ENCODE measurements at regions not wholly inside any gene's neighbourhood (a gene's known extent, or its start where the extent isn't known, plus 50 kb on each side); places are given as distances from the start of the nearest gene placed in this dataset.

DNA sequence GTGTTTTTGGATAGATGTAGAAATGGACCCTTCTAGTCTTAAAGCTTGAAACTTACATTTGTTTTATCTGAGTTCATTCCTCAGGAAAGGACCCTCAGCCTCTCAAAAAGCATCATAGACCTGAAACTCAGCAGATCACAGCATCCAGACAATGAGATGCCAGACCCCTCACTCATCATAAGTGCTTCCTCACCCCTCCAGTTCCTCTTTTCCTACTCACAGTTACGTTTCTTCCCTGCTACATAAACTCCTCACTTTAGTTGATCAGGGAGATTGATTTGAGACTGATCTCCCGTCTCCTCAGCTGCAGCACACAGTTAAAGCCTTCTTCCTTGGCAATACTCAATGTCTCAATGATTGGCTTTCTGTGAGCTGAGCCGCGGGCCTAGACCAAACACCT, 282.0 kb downstream of the FAM72C start (continued):
- TF ChIP-seq BCL11A (IDR thresholded peaks at IDR 0.05; ENCODE audit: low read depth in 2 of 2, low read length in 2 of 2), result no peak

DNA sequence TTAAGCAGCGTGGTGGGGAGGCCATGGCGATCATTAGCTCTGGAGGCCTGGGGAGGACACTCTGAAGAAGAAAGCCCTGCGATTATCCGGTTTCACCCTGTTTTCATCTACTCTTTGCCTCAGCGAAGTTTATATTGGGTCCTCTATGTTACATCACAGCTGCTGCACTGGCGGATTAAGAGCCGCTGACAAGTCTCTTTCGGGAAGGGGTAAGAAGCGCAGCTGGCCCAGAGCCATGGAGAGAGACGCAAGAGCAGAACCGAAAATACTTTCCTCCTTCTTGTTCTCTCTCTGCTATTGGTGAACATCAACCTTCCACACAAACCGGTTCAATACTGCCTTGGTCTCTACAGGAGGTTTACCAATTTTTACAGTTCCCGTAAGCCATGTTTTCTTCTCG, 291.5 kb downstream of the FAM72C start:
- POLR2A ChIA-PET (ENCODE audit: partially characterized antibody), result no interaction called here
- CTCF ChIA-PET (ENCODE audit: partially characterized antibody), result no interaction called here
- no peaks in the 10 kb centered on the region for H3K79me2 ChIP-seq (ENCODE audit: control insufficient read depth in 1 of 2, insufficient read depth in 2 of 2, low read length in 2 of 2)
- TF ChIP-seq SRF (IDR thresholded peaks at IDR 0.05; ENCODE audit: low read depth, low read length) (no peak), TAF7 (optimal IDR thresholded peaks at IDR 0.05; ENCODE audit: borderline replicate concordance, low read depth, low read length) (no peak), RFX5 (IDR thresholded peaks at IDR 0.05; ENCODE audit: borderline replicate concordance, low read depth, low read length) (no peak), BRCA1 (IDR thresholded peaks at IDR 0.05; ENCODE audit: low read depth, low read length) (no peak), KDM1A (IDR thresholded peaks at IDR 0.05; ENCODE audit: borderline replicate concordance, low read length) (no peak), SP4 (IDR thresholded peaks at IDR 0.05; ENCODE audit: low read length) (no peak), TAF1 (IDR thresholded peaks at IDR 0.05; ENCODE audit: low read depth, low read length) (no peak), BCL11A (IDR thresholded peaks at IDR 0.05; ENCODE audit: low read depth in 2 of 2, low read length in 2 of 2) (no peak), JUN (IDR thresholded peaks at IDR 0.05; ENCODE audit: low read depth, low read length) (no peak), SIRT6 (IDR thresholded peaks at IDR 0.05; ENCODE audit: low read length) (no peak), ZNF274 (IDR thresholded peaks at IDR 0.05; ENCODE audit: borderline replicate concordance, extremely low read depth, low read length) (no peak)

More for the DNA sequence above, 291.5 kb downstream of the FAM72C start:
- Histone ChIP-seq H3K23me2 (ENCODE audit: low read depth, low read length) (no peaks in the 10 kb centered on the region), H3K9me3 (ENCODE audit: insufficient read depth in 2 of 2, low read depth in 1 of 2, low read length in 1 of 2) (peaks cover 3 to 34% of the 10 kb centered on the region in 2 experiments; a peak in 2 of 4 replicates), H2BK20ac (ENCODE audit: low read length) (no peak overlapping the region), H2BK15ac (ENCODE audit: low read length) (no peak overlapping the region), H2BK5ac (ENCODE audit: low read depth, low read length) (no peak overlapping the region), H3K79me1 (ENCODE audit: low read depth, low read length) (no peaks in the 10 kb centered on the region), H3K4me2 (ENCODE audit: insufficient read depth in 1 of 2, low read depth in 2 of 2, low read length in 2 of 2) (no peak overlapping the region), H3K27ac (ENCODE audit: low read depth, low read length) (no peak overlapping the region), H3K4me3 (ENCODE audit: extremely low read depth in 1 of 4, insufficient read depth in 2 of 4, low read depth in 3 of 4, low read length in 4 of 4) (no peak overlapping the region), H2BK120ac (replicated peaks; ENCODE audit: low read depth, low read length) (no peak overlapping the region), H3K36me3 (ENCODE audit: control insufficient read depth in 2 of 4, insufficient read depth in 4 of 4, low read length in 3 of 4) (no peaks in the 10 kb centered on the region), H4K5ac (ENCODE audit: insufficient read length, low read depth, low read length) (no peak overlapping the region), H3K14ac (ENCODE audit: insufficient read length) (no peak overlapping the region), H3K9ac (replicated peaks in 1 of 4; ENCODE audit: extremely low read depth in 1 of 4, low read depth in 3 of 4, low read length in 3 of 4) (no peak overlapping the region), H4K91ac (replicated peaks; ENCODE audit: insufficient read length, low read length) (no peak overlapping the region), H3K56ac (replicated peaks; ENCODE audit: insufficient read length, low read depth, low read length) (no peak overlapping the region), H3K18ac (ENCODE audit: extremely low read depth, low read length) (no peak overlapping the region), H2AFZ (ENCODE audit: low read length) (no peak overlapping the region), H4K20me1 (replicated peaks in 1 of 2; ENCODE audit: control insufficient read depth in 1 of 2, insufficient read depth in 2 of 2, low read length in 2 of 2) (no peaks in the 10 kb centered on the region), H3K27me3 (replicated peaks in 1 of 4; ENCODE audit: control insufficient read depth in 3 of 4, extremely low read depth in 1 of 4, insufficient read depth in 3 of 4, low read length in 3 of 4) (no peaks in the 10 kb centered on the region), H3K23ac (ENCODE audit: insufficient read length) (no peak overlapping the region), H4K8ac (ENCODE audit: extremely low read depth, insufficient read depth, low read length) (no peak overlapping the region), H2AK5ac (ENCODE audit: low read depth, low read length) (no peak overlapping the region), H3K4me1 (replicated peaks in 1 of 4; ENCODE audit: control insufficient read depth in 3 of 4, insufficient read depth in 4 of 4, low read length in 3 of 4) (no peaks in the 10 kb centered on the region), H3K4ac (replicated peaks; ENCODE audit: insufficient read length, low read depth, low read length) (no peak overlapping the region), H2BK12ac (ENCODE audit: low read depth, low read length) (no peak overlapping the region)
- WGBS, 2 experiments (ENCODE audit: extremely low coverage in 1 of 2, insufficient coverage in 1 of 2, insufficient read length in 1 of 2, insufficient replicate concordance in 2 of 2, low coverage in 1 of 2, low lambda C conversion rate in 2 of 2, missing lambda C conversion rate in 1 of 2), result 96% methylated on average over 5 of the region's 14 CpGs; no CpG with 5 or more reads in 1 of the 2 experiments
- no peak for DNase-seq (ENCODE audit: low read depth in 1 of 2, low spot score in 2 of 2)
- FAIRE-seq, result no peak
